Stimulated activated CD4-positive, alpha-beta T cell treated with anti-CD3 and anti-CD28 coated beads, TNF-alpha, amount 100 ng/mL, for 24 hours (primary cell): ENCODE measurements at regions not wholly inside any gene's neighbourhood (a gene's known extent, or its start where the extent isn't known, plus 50 kb on each side); places are given as distances from the start of the nearest gene placed in this dataset.

Source experiments
- DNase-seq, 3 experiments: peaks; one replicate each; pipeline ENCODE4 v3.0.0-alpha.2; 2020; ENCODE audit warnings: low read depth in 3 of 3

DNA sequence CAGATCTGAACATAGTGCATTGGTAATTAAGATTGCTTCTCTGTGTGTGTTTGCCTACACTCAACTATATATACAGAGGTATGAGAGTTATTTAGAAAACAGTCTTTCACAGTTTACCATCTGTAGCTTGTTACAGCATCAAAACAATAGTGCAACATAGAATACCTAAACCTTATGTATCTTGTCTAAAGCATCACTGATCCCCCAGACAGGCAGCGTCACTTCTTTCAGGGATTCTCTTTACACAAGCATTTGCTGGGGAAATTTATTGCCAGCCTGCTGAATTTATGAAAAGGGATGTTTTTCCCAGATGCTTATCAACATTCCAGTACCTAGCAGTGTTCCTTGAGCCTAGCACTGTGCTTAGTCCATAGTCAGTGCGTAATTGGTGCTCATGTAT, 195.8 kb upstream of the COL8A1 start:
- no peak for DNase-seq

DNA sequence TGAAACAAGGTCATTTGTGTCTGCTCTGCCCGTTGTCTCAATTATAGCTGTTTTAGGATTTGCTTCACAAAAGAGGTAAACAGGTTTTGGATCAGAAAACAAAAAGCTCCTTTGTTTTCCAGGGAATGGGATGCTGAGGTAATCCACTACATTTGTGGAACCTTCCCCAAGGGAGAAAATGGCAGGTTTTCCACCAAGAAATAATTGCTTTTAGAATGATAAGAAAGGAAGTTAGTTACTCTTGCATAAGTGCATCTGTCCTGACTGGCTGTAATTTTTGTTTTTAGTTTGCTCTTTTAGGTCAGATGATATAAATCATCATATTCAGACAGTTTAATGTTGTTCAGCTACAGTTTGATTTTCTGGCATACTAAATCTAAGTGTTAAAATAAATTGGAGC, 198.5 kb upstream of the COL8A1 start:
- DNase-seq = no peak

DNA sequence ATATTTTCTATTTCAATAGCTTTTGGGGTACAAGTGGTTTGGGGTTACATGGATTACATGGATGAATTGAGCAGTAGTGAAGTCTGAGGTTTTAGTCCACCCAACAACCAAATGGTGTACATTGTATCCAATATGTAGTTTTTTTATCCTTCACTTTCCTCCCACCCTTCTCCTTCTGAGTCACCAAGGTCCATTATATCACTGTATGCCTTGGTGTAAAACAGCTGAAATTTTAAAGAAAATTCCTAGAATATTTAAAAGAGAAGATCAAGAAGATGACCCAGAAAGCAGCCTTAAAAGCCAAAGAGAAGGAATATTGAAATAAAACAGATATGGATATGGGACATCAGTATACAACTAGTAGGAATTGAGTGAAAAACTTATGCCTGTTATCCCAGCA, 204.2 kb upstream of the COL8A1 start:
- no peak for DNase-seq

DNA sequence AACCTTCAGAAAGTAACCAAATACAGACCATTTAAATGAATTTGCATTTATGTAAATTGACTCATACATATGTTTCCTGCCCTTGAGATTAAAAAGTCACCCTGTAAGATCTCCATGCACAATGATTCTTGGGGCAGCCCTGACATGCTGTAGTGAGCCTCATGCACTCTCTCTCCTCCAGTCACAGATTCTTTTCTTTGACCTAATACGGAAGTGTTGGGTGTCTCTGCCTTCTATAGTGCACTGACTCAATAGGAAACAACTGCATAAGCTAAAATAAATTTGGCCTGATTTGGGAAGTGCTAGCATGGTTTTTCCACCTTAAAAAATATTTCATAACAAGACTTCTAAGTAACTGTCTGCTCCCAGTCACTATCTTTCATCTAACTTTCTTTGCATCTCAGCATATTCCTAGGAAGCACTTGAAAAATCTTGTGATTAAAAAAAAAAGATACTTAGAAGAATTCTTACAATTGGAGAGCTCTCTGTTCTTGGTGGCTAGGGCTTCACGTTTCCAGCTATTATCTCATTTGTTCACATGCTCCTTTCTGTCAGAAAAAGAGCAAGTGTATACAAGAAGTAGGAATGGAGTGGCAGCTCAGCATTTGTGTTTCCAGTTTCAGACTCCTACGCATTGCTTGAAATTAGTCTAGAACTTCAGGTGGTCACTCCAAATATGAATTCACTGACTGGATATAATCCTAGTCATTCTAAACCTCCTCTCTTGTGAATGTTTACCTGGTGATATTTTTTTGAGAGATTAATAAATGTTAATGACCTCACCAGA, 207.9 kb upstream of the COL8A1 start:
- no peak for DNase-seq

DNA sequence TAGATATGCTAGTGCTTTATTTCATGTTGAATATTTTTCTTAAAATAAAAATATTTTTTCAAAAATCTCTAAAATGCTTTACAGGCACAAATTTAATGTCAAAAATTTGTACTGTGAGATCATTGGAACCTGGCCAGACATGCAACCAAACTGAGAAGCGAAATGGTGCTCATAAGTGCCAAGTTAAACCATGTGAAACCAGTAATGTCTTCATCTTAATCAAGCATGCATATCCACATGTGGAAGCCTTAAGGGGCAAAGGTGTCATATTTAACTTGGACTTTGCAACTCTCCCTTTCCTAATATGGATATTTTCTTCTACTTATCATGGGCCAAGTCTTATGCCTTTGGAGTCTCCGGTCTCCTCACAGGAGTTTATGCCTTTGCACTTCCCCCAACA, 208.9 kb upstream of the COL8A1 start:
- DNase-seq = no peak

- no peak for DNase-seq
Observed at GRCh38 chr3:99425930-99426329, 212.5 kb upstream of the COL8A1 start.

DNA sequence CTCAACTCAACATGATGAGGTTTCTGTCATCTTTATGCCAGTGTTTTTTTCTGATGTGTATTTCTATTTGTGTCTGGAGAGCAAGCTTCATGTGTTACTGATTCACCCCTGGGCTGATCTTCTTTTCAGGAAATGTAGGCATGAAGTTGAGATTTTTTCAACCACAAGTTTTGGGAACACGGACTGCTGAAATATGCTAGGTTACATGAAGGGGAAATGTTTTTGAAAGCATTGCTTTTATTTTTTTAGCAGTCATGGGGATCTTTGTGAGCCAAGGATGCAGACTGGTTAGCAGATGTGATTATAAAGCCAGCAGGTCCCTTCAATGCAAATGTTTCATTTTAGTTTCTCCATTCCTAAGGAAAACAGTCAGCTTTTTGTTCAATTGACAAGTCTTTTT, 219.3 kb upstream of the COL8A1 start:
- no peak for DNase-seq

DNA sequence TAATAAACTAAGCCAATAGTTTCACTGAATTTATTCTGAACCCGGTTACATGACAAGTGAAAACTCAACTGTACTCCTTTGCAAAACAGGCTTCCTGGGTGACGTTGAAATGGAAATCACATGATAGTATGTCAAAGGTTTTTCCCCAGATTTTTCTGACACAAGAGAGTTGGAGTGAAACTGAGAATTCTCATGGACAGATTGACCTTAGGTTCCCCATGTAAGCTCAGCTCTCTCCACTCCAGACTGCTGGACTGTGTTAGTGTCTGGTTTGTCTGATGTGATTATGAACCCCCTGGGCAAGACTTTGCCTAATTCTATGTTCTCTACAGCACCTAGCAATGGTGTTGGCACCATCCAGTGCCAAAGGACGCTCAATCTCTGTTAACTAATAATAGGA, 219.7 kb upstream of the COL8A1 start:
- no peak for DNase-seq

DNA sequence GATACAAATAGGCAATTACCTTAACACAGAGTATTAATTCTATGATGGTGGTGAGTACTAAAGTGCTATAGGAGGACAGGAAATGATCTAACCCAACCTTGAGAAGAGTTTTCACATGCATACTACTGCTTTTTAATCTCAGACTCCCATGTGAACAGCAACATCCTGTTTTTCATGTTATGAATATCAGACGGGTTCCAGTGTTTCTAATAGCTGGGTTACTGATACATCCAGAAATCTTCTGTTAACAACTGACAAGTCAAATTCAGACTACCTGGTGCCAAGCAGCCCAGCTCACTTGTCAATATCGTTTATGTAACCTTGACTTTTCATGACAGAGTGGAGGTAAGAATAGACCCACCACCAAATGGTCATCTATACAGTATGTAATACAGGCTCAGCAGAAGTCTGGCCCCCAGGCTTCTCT, 220.2 kb upstream of the COL8A1 start:
- no peak for DNase-seq

DNA sequence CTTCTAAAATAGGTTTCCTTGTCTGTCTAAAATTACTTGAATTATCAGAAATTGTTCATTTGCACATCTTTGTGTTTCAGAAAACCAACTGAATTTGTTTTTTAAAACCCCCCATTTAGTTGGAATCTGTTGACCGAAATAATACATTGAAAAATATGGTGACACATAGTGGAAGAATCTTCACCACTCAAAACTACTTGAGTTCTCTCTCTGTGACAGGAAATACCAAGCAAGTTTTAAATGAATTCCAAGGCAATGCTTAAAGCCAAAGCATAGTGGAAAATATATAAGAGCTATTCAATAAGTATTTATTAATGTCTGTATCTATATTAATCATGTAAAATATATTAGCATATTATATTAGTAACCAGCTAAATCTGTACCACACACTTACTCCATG, 224.9 kb upstream of the COL8A1 start:
- DNase-seq = no peak

DNA sequence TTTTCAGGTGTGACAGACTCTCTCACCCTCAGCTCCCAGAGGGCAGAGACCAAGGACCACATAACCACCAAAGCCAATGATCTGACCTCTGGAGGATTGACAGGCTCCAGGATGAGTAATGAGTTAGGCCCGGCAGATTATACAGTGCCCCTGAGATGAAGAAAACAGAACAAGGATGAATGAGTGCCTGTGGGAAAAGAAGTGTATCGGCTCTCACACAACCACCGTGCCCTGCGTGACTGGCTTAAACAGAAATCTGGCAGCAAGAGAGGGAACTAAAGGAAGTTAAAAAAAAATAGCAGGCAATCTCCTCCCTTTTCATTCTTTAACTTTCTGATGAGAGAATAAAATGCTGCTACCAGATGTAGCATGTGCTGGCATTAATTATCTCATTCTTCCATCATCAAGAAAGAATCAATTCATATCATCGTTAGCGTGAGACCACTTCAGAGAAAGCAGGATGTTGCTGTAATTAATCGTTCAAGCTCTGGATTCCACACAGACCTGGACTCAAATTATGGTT, 227.5 kb upstream of the COL8A1 start:
- no peak for DNase-seq

DNA sequence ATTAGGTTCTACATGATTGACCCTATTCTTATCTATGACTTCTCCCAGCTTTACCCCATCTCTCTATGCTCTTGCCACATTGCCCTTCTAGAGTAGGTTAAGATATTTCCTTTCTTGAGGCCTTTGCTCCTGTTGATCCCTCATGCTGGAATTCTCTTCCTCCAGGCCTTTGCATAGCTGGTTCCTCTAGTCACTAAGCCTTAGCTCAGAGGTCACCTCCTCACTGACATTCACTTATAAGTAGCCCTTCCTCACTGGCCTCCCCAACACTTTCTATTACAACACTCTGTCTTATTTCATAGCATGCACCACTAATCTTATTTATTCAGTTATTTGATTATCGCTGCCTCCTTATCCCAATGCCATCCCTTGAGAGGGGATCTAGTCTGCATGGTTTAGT, 228.4 kb upstream of the COL8A1 start:
- DNase-seq = no peak

- no peak for DNase-seq
Observed at GRCh38 chr3:99407257-99407656, 231.1 kb upstream of the COL8A1 start.

DNA sequence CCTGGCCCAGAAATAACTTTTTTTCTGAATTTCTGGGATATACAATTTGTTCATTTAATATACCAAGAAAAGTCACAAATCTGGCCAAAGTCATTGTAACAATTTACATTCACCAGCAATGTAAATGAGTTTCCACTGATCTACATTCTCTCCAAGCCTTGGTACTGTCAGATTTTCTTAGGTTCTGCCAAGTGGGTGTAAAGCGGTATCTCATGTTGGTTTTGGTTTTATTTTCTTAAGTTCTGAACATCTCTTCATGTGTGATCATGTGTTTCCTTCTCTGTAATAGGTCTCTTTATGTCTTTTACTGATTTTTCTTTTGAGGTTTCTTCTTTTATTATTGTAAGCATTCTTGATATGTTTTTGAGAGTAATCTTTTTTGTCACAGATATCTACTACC, 235.6 kb upstream of the COL8A1 start:
- no peak for DNase-seq

- no peak for DNase-seq
Observed at GRCh38 chr3:99400352-99400751, 238.0 kb upstream of the COL8A1 start.

GRCh38 chr3:99396651-99397275, 241.6 kb upstream of the COL8A1 start:
- no peak for DNase-seq

DNA sequence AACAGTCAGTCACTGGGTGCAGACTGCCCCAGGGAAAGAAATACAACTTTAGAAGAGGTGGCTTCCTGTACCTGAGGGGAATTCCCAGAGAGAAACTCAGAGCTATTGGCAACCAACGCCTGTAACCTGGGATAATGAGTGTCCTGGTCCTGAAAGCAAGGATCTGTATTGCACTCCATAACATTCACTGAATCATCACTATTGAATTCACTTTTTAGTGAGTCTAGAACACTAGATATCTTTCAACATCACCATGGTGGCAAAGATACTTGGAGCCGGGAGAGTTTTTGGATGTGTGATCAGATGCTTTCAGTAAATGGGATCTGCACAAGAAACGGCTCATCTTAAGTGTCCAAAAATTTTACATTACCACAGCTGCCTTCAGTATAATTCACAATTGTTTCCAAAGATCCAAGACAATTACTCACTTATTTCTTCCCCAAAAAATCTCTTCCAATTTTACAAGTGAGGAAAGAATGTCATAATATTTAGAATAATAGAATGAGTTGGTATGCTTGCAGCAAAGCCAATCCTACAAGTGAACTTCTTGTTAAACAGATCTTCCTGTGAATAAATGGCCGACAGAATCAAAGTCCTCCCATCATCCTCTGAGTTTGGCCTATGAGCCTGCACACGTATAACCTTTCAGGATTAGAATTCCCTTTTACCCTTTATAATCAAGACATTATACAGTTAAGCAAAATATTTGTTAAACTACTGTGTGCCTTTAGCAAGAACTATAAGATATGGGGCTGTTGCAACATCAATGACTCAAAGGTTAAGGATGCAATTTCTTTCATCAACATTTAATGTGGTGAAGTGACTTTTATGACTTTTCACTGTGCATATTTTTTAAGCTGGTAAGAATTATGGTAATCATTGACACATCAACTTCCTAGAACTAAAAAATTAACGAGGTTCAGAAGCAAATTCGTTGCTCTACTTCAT, 243.3 kb upstream of the COL8A1 start:
- no peak for DNase-seq

DNA sequence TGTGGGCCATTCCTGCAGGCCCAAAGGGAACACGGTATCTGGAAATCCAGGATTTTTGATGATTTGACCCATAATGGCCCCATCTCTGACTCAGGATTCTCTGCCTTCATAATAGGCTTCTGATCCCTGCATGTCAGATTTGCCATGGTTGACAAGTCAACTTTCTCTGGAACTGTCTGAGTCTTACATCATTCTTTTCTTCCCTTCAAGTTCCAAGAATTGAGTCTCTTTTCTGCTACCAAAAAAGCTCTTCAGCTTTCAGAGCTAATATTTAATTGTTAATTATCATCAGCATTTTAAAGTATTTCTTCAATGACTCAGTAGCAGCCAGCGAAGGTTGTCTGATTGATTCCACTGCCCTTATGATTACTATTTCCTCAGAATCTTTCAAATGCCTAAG, 244.4 kb upstream of the COL8A1 start:
- no peak for DNase-seq

GRCh38 chr3:99388780-99389179, 249.6 kb upstream of the COL8A1 start:
- no peak for DNase-seq

- no peak for DNase-seq
Observed at GRCh38 chr3:99384596-99384995, 253.8 kb upstream of the COL8A1 start.

DNA sequence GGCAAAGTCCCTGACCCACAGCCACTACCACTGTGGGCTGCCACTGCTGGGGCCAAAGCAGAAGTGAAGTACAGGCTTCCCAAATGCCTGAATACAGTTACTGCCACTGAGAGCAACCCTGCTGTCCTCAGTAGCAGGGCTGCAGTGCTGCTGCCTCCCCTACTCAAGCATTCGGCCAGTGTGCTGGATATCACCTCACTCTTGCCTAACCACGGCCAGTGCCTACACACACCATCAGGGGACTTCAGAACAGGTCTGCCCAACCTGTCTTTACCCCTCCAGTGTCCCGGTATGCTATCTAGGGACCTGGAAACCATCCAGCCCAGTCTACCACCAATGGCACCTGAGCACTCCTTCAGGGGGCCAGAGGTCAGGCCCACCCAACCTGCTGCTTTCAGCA, 261.5 kb upstream of the COL8A1 start:
- no peak for DNase-seq

- DNase-seq = no peak
Observed at GRCh38 chr3:99373846-99374210, 264.6 kb upstream of the COL8A1 start.
